Gastrocnemius medialis (tissue), 4 donors: ENCODE measurements at regions not wholly inside any gene's neighbourhood (a gene's known extent, or its start where the extent isn't known, plus 50 kb on each side); places are given as distances from the start of the nearest gene placed in this dataset.

Experiments
- CTCF ChIP-seq, 5 experiments: fragments of 450-650 bp in 3 of 5; fragments of 200-600 bp in 2 of 5; sonication (generic) in 2 of 5; IDR thresholded peaks in 4 of 5; conservative IDR thresholded peaks in 1 of 5; 1 replicate in 4 of 5; 2 replicates in 1 of 5; pipeline ENCODE4 v1.5.1; 2016 to 2019; ENCODE audit warnings: antibody characterized with exemption in 5 of 5, mild to moderate bottlenecking in 3 of 5, moderate library complexity in 3 of 5
- POLR2A ChIP-seq, 2 donors: fragments of 450-650 bp; IDR thresholded peaks; one replicate each; pipeline ENCODE4 v1.6.1; 2017; ENCODE audit warnings: antibody characterized with exemption in 2 of 2, mild to moderate bottlenecking in 2 of 2, moderate library complexity in 2 of 2

- TF ChIP-seq CTCF (IDR thresholded peaks at IDR 0.05 in 4 of 5, conservative IDR thresholded peaks at IDR 0.05 in 1 of 5) = no peak
- no peak for TF ChIP-seq POLR2A (IDR thresholded peaks at IDR 0.05)
Measured at GRCh38 chr5:117475919-117476318, 901.3 kb upstream of the SEMA6A start.
